NB4 (cell line): ENCODE measurements at regions not wholly inside any gene's neighbourhood (a gene's known extent, or its start where the extent isn't known, plus 50 kb on each side); places are given as distances from the start of the nearest gene placed in this dataset.

Experiments used
- DNase-seq: peaks from one replicate; pipeline ENCODE4 v3.0.0; 2010; ENCODE audit warnings: low read depth
- H3K4me3 ChIP-seq: one replicate; pipeline ENCODE4 v1.5.1; 2011; ENCODE audit warnings: mild to moderate bottlenecking, low read depth, low read length, moderate library complexity
- CTCF ChIP-seq: IDR thresholded peaks from one replicate; pipeline ENCODE4 v1.5.1; 2012; ENCODE audit warnings: low read depth, low read length
- MAX ChIP-seq: IDR thresholded peaks from 2 replicates; pipeline ENCODE4 v1.6.1; 2011; ENCODE audit warnings: low read depth, low read length
- MYC ChIP-seq: IDR thresholded peaks from 2 replicates; pipeline ENCODE4 v1.6.1; 2011; ENCODE audit warnings: low read depth, low read length
- POLR2A ChIP-seq: IDR thresholded peaks from 2 replicates; pipeline ENCODE4 v1.6.1; 2011; ENCODE audit warnings: mild to moderate bottlenecking; ENCODE audit not compliant: insufficient read length; ENCODE audit errors: extremely low read depth

- no peak for DNase-seq
- TF ChIP-seq MAX (no peak), CTCF (no peak), MYC (no peak), POLR2A (no peak)
- H3K4me3 ChIP-seq = no peak overlapping the region
These were observed 98.4 kb upstream of the SIX3 start for GRCh38 chr2:44843086-44843485.

DNA sequence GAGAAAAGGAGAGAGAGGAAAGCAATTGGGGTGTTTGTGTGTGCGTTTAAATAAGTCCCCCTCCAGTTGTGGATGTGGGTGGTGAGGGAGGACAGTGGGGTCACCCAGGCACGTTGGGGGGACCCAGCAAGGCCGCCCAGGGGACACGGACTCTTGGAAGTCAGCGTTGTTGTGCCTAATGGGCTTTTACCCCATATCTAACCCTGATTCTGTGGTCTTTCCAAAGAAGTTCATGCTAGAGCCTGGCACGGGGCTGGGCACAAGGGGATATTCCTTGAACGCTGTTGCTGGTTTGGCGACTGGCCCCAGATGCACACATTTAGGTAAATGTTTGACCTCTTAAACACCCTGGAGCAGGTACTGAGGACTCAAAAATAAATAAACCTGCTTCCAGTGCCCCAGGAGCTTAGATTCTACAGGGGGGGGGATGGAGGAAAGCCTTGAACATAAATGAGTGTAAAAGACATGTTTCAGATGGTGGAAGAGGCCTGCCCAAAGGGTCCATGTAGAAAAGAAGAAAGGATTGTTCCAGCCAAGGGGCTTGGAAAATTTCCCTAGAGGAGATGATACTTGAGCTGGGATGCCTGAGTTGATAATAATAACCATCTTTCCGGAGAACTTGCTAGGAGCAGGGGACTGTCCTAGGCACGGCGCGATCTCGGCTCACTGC lies 97.7 kb upstream of the SIX3 start:
- H3K4me3 ChIP-seq = no peak overlapping the region
- DNase-seq = no peak
- TF ChIP-seq MAX = no peak
- TF ChIP-seq CTCF = no peak
- TF ChIP-seq POLR2A = no peak
- TF ChIP-seq MYC = no peak

- no peak overlapping the region for H3K4me3 ChIP-seq
- no peak for TF ChIP-seq CTCF
- TF ChIP-seq MAX = no peak
- TF ChIP-seq MYC = no peak
- no peak for TF ChIP-seq POLR2A
- DNase-seq = peak; percentile 23
These were observed 96.7 kb upstream of the SIX3 start for GRCh38 chr2:44844651-44845270.

GRCh38 chr2:44848026-44848425 lies 93.5 kb upstream of the SIX3 start:
- TF ChIP-seq CTCF (no peak), MAX (no peak), POLR2A (no peak)
- DNase-seq = no peak
- H3K4me3 ChIP-seq = no peak overlapping the region

- no peak for DNase-seq
- no peak overlapping the region for H3K4me3 ChIP-seq
- TF ChIP-seq CTCF (no peak), MYC (no peak), POLR2A (no peak), MAX (no peak)
These were observed 91.5 kb upstream of the SIX3 start for GRCh38 chr2:44850016-44850415.
